ENCODE measurements at regions not wholly inside any gene's neighbourhood (a gene's known extent, or its start where the extent isn't known, plus 50 kb on each side); places are given as distances from the start of the nearest gene placed in this dataset.

DNA sequence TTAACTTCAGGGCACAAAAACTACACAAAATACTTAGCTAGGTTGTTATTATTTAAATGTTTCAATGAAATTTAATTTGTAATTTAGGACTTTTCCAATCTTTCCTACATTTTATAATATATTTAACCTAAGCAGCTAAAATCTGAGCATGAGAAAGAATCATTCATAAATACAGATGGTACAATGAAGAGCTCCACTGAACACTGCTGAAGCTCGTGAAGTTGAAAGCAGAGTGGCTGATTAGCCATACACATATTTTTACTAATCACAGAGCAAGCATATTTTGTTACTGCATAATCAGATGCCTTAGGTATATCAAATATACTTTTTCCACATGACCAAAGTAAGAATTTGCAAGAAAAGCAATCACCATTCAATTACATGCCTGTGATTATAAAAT lies 184.9 kb upstream of the ETAA1 start:
- no peak for FAIRE-seq
- in situ Hi-C loops (cut with MboI): no loop called here
- POLR2A ChIA-PET: no interaction called here
- no peaks in the 10 kb centered on the region for H3K4me1 ChIP-seq (ENCODE audit: control insufficient read depth, insufficient read depth, low read length)
- no peak for ATAC-seq
- intact Hi-C loops (cut with micrococcal nuclease; ENCODE audit: unreplicated experiment): no loop called here
- RAD21 ChIA-PET (ENCODE audit: unreplicated experiment): no interaction called here
- SMC1A ChIA-PET (ENCODE audit: uncharacterized antibody, unreplicated experiment): no interaction called here
- CTCF ChIA-PET: no interaction called here
- no peaks in the 10 kb centered on the region for H3K9me3 ChIP-seq (replicated peaks; ENCODE audit: control insufficient read depth, insufficient read depth, low read length)
- no peaks in the 10 kb centered on the region; the same call in 1 of the 2 replicates for H4K20me1 ChIP-seq (ENCODE audit: control insufficient read depth, insufficient read depth)
- H3K79me2 ChIP-seq (ENCODE audit: control insufficient read depth, insufficient read depth, low read length): no peaks in the 10 kb centered on the region
- H3K27me3 ChIP-seq (replicated peaks in 1 of 2; ENCODE audit: control insufficient read depth in 2 of 2, insufficient read depth in 2 of 2, low read length in 1 of 2): no peaks in the 10 kb centered on the region
- H3K9ac ChIP-seq (ENCODE audit: control insufficient read depth, insufficient read depth, low read length): no peak overlapping the region
- no peak overlapping the region for H3K4me2 ChIP-seq (ENCODE audit: control insufficient read depth, insufficient read depth)
- DNase-seq (ENCODE audit: low read depth, low spot score): no peak
- WGBS (ENCODE audit: insufficient coverage, insufficient replicate concordance, low lambda C conversion rate, missing lambda C conversion rate): 0% methylated on average over 1 of the region's 1 CpG
- H3K27ac ChIP-seq (ENCODE audit: control insufficient read depth, insufficient read depth): no peak overlapping the region
- TF ChIP-seq NFYB (IDR thresholded peaks at IDR 0.05; ENCODE audit: insufficient read depth, low read depth, low read length) (no peak), SMAD5 (IDR thresholded peaks at IDR 0.05; ENCODE audit: low read depth) (no peak), STAT1 (conservative IDR thresholded peaks at IDR 0.05) (no peak), MTA2 (IDR thresholded peaks at IDR 0.05; ENCODE audit: low read depth) (no peak), HDGF (IDR thresholded peaks at IDR 0.05) (no peak), YY1 (IDR thresholded peaks at IDR 0.05; ENCODE audit: low read depth, low read length) (no peak), TCF3 (IDR thresholded peaks at IDR 0.05; ENCODE audit: borderline replicate concordance, insufficient read depth, low read depth, low read length) (no peak)
- TF ChIP-seq, protein P1, sequence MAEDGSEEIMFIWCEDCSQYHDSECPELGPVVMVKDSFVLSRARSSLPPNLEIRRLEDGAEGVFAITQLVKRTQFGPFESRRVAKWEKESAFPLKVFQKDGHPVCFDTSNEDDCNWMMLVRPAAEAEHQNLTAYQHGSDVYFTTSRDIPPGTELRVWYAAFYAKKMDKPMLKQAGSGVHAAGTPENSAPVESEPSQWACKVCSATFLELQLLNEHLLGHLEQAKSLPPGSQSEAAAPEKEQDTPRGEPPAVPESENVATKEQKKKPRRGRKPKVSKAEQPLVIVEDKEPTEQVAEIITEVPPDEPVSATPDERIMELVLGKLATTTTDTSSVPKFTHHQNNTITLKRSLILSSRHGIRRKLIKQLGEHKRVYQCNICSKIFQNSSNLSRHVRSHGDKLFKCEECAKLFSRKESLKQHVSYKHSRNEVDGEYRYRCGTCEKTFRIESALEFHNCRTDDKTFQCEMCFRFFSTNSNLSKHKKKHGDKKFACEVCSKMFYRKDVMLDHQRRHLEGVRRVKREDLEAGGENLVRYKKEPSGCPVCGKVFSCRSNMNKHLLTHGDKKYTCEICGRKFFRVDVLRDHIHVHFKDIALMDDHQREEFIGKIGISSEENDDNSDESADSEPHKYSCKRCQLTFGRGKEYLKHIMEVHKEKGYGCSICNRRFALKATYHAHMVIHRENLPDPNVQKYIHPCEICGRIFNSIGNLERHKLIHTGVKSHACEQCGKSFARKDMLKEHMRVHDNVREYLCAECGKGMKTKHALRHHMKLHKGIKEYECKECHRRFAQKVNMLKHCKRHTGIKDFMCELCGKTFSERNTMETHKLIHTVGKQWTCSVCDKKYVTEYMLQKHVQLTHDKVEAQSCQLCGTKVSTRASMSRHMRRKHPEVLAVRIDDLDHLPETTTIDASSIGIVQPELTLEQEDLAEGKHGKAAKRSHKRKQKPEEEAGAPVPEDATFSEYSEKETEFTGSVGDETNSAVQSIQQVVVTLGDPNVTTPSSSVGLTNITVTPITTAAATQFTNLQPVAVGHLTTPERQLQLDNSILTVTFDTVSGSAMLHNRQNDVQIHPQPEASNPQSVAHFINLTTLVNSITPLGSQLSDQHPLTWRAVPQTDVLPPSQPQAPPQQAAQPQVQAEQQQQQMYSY (CRISPR knock-in tag; IDR thresholded peaks at IDR 0.05): no peak
- TF ChIP-seq, protein P2, sequence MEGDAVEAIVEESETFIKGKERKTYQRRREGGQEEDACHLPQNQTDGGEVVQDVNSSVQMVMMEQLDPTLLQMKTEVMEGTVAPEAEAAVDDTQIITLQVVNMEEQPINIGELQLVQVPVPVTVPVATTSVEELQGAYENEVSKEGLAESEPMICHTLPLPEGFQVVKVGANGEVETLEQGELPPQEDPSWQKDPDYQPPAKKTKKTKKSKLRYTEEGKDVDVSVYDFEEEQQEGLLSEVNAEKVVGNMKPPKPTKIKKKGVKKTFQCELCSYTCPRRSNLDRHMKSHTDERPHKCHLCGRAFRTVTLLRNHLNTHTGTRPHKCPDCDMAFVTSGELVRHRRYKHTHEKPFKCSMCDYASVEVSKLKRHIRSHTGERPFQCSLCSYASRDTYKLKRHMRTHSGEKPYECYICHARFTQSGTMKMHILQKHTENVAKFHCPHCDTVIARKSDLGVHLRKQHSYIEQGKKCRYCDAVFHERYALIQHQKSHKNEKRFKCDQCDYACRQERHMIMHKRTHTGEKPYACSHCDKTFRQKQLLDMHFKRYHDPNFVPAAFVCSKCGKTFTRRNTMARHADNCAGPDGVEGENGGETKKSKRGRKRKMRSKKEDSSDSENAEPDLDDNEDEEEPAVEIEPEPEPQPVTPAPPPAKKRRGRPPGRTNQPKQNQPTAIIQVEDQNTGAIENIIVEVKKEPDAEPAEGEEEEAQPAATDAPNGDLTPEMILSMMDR (IDR thresholded peaks at IDR 0.05 in 2 of 3, conservative IDR thresholded peaks at IDR 0.05 in 1 of 3; ENCODE audit: control insufficient read depth in 2 of 3, extremely low read depth in 1 of 3, insufficient read depth in 1 of 3, low read depth in 3 of 3, low read length in 3 of 3): no peak
- TF ChIP-seq, protein P3, sequence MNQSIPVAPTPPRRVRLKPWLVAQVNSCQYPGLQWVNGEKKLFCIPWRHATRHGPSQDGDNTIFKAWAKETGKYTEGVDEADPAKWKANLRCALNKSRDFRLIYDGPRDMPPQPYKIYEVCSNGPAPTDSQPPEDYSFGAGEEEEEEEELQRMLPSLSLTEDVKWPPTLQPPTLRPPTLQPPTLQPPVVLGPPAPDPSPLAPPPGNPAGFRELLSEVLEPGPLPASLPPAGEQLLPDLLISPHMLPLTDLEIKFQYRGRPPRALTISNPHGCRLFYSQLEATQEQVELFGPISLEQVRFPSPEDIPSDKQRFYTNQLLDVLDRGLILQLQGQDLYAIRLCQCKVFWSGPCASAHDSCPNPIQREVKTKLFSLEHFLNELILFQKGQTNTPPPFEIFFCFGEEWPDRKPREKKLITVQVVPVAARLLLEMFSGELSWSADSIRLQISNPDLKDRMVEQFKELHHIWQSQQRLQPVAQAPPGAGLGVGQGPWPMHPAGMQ (IDR thresholded peaks at IDR 0.05; ENCODE audit: borderline replicate concordance): no peak
- H3K4me3 ChIP-seq: no peak overlapping the region
- H2AFZ ChIP-seq (ENCODE audit: control insufficient read depth, low read depth, low read length): no peak overlapping the region
- BruUV-seq (replicated peaks): no TSS peak
- H3K36me3 ChIP-seq (ENCODE audit: control insufficient read depth in 2 of 2, insufficient read depth in 2 of 2, low read length in 1 of 2): no peaks in the 10 kb centered on the region

All from GM12878 (cell line).